ENCODE measurements at regions not wholly inside any gene's neighbourhood (a gene's known extent, or its start where the extent isn't known, plus 50 kb on each side); places are given as distances from the start of the nearest gene placed in this dataset.

GRCh38 chr6:67748521-67748920, 886.6 kb upstream of the ADGRB3 start:
- TF ChIP-seq RAD21 (IDR thresholded peaks at IDR 0.05; ENCODE audit: low read depth): no peak
- TF ChIP-seq YY1 (IDR thresholded peaks at IDR 0.05; ENCODE audit: low read depth): no peak
- TF ChIP-seq CREB1 (IDR thresholded peaks at IDR 0.05; ENCODE audit: low read depth): no peak
- no peak for TF ChIP-seq EP300 (IDR thresholded peaks at IDR 0.05; ENCODE audit: borderline replicate concordance)
- no peak for TF ChIP-seq TAF1 (IDR thresholded peaks at IDR 0.05; ENCODE audit: low read depth)
- no peak for TF ChIP-seq FOXM1 (IDR thresholded peaks at IDR 0.05; ENCODE audit: borderline replicate concordance, low read depth)
- TF ChIP-seq NFIC (IDR thresholded peaks at IDR 0.05): no peak
- TF ChIP-seq ZBTB7A (IDR thresholded peaks at IDR 0.05; ENCODE audit: low read depth): no peak
- TF ChIP-seq CEBPB (IDR thresholded peaks at IDR 0.05): no peak
- TF ChIP-seq EGR1 (IDR thresholded peaks at IDR 0.05): no peak
- TF ChIP-seq TCF12 (IDR thresholded peaks at IDR 0.05; ENCODE audit: low read depth): no peak
- no peak for TF ChIP-seq REST (IDR thresholded peaks at IDR 0.05; ENCODE audit: low read depth)
- no peak for TF ChIP-seq MAX (IDR thresholded peaks at IDR 0.05)
